ENCODE measurements at regions not wholly inside any gene's neighbourhood (a gene's known extent, or its start where the extent isn't known, plus 50 kb on each side); places are given as distances from the start of the nearest gene placed in this dataset.

- DNase-seq, result no peak
These were observed 663.7 kb upstream of the B3GAT1 start for GRCh38 chr11:135075740-135076139.

DNA sequence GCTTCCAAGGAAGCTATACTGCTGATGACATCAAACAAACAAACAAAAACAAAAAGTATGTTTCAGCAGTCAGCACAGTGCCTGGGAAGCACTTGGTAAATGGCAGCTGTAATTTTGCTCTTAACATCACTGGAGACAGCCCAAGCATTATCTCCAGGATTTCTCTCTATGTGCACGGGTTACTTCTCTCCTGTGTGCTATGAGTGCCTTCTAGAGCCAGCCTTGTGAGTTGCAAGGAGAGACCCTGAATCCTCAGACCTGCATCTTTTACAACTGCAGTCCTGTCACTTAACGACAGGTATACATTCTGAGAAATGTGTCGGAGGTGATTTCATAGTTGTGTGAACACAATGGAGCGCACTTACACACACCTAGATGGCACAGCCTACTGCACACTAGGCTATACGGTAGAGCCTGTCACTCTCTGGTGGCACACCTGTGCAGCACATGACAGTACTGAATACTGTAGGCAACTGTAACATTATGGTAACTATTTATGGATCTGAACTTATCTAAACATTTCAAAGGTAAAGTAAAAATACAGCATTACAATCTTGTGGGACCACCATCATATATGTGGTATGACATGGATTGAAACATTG, 662.5 kb upstream of the B3GAT1 start:
- DNase-seq, result no peak

DNA sequence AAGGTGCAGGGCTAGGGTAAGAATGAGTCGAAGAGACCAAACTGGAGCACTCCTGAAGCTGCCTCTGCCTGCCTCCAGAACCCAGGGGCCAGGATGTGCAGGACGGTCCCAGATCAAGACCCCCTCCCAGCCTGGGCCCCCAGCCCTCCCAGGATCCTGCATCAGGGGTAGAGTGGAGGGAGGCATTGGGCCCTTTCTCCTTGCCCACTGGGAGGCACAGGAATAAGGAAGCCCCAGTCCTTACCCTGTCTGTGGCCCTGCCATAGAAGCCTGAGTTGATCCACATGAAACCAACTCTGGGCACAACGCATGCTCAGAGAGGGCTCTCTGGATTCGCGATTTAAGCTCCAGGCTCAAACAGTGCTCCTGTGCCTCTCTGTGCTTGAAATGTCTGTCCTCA, 661.8 kb upstream of the B3GAT1 start:
- DNase-seq, result no peak

DNA sequence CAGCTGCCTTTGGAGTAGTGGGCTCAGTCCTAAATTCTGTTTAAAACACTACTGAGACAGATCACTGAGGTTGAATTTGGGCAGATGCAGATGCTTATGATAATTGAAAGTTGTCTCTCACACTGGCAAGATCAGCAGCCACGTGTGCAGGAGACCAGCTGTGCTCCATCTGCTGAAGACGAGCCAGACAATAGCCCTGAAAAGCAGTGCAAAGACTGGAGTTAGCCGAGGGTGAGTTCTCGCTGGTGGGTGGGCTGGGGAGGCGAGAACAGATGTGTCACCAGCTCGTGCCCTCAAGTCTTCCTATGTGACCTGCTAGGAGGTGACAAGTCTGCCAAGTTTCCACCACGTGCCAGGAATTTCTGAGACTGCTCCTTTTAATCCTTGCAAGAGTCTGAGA, 661.3 kb upstream of the B3GAT1 start:
- DNase-seq, result no peak

GRCh38 chr11:135069890-135070289, 657.8 kb upstream of the B3GAT1 start:
- no peak for DNase-seq

GRCh38 chr11:135069063-135069462, 657.0 kb upstream of the B3GAT1 start:
- no peak for DNase-seq

DNA sequence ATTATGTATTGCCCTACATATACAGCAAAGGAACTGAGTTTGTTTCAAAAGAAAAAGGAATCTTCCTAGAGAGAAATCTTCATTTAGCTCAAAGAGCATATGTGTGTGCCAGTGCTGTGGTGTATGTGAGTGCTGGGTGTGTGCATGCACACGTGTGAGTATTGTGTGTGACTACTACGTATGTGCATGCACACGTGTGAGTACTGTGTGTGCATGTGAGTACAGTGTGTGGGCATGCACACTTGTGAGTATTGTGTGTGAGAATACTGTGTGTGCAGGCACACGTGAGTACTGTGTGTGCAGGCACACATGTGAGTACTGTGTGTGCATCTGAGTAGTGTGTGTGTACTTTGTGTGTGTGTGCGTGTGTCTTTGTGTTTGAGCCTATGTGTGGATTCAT, 651.0 kb upstream of the B3GAT1 start:
- no peak for DNase-seq

DNA sequence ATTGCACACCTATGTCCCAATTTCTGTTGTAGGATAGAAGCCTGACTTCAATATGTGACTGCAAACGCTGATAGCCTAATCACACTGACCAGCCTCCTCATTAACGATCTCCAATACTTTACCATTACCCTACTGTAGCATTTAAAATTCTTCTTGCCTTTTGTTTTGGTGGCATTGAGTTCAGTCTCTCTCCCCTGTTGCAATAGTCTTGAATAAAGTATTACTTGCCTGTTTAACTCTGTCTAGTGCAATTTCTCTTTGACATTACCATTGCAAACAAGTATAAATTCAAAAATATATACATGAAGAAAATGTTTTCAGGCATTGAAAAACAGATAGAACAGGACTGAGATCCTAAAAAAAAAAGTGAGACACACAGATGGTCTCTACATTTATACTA, 649.1 kb upstream of the B3GAT1 start:
- no peak for DNase-seq

- no peak for DNase-seq
These were observed 634.9 kb upstream of the B3GAT1 start for GRCh38 chr11:135046986-135047385.

DNA sequence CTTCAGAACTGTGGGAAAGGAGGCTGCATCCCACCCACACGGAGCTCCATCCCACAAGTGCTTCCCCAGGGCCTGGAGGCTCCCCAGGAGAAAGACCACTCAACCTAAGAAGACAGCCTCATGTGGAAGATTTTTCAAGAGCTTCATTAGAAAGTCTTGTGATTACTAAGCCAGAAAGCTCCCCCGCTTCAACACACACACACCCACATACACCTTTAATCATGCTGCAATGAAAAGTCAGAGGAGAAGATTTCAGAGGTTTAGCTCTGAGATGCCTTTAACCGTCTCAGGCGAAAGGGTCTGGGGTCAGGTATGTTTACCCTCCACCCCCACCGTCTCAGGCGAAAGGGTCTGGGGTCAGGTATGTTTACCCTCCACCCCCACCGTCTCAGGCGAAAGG, 634.5 kb upstream of the B3GAT1 start:
- no peak for DNase-seq

DNA sequence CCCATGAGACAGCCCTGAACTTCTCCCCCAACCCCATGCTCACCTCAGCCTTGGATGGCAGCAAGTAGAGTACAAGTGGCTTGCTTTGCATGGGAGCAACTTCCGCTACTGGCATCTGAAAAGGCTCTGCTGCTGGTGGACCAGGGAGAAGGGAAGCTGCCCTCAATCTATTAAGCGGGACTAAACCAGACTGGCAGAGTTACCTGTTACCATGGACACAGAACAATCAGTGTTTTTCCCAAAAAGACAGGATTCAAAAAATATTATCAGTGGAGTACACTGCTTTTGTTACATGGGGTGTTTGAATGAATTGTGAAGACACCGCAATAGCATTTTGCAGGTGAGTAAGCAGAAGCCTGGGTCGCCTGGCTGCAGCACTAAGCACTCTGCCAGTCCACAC, 631.4 kb upstream of the B3GAT1 start:
- no peak for DNase-seq

DNA sequence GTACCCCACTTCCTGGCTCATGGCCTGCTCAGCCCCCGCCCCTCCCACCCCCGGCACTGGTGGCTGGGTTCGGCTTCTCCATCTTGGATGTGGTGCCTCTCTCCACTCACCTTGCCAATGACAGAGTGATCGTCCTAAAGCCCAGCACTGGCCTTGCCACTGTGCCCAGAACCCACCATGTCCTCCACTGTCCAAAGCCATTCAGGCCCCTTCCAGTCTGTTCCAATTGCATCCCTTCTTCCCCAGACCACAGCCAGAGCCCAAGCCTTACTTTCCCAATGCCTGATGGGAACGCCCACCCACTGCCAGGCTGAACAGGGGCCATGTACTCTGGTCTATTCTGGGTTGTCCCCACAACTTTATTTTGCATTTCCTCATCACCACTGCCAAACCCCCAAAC, 625.8 kb upstream of the B3GAT1 start:
- DNase-seq, result no peak

GRCh38 chr11:135036488-135037297, 624.7 kb upstream of the B3GAT1 start:
- no peak for DNase-seq

- DNase-seq, result no peak
These were observed 623.2 kb upstream of the B3GAT1 start for GRCh38 chr11:135035282-135035681.

DNA sequence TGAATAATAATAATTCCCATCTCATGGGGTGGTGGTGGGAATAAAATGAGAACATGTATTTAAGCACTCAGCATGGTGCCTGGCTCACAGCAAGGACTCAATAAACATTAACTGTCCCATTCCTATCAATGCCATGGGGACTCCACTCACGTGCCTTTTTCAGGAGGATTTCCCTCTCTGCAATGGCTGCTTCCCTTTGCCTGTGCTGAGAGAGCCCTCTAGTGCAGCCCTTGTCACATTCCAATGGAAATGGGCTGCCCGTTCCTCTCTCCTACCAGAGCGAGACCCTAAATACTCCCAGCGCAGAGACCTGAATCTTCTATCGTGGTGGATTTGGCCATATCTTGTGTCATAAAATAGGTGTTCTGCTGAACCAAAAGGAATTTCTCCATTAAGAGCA, 621.5 kb upstream of the B3GAT1 start:
- no peak for DNase-seq

- no peak for DNase-seq
These were observed 619.4 kb upstream of the B3GAT1 start for GRCh38 chr11:135031205-135031989.

DNA sequence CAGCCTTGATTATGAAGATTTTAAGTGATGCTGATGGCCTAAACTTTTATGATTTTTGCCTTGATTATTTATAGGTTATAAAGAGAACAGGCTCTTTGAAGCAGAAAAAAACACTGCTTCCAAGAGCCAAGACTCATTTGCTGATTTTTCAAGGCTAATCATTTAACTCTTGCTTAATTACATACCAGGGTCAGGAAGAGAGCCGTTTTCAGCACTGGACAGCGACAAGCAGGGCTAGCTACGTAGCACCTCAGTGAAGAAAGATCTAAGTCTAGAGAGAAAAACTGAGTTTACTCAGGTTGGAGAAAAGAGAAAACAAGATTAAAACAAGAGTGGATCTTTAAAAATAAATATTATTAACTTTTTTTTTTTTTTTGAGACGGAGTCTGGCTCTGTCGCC, 615.4 kb upstream of the B3GAT1 start:
- no peak for DNase-seq

DNA sequence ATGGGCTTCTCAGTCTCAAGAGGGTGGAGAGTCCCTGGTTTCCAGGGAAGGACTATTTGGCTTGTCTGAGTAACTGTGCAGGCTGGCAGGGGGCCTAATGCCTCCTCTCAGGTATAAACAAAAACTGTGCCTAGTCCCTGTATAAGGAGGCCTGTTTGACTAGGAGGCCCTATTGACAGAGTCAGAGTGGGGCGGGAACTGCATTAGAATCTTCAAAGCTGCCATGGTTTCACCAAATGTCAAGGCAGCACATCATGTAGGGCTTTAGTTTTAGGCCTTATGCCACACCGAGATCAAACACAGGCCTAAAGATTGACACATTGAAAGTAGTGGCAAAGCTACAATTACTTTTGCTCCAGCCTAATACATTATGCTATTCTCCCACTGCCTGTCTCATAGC, 611.5 kb upstream of the B3GAT1 start:
- DNase-seq, result no peak

DNA sequence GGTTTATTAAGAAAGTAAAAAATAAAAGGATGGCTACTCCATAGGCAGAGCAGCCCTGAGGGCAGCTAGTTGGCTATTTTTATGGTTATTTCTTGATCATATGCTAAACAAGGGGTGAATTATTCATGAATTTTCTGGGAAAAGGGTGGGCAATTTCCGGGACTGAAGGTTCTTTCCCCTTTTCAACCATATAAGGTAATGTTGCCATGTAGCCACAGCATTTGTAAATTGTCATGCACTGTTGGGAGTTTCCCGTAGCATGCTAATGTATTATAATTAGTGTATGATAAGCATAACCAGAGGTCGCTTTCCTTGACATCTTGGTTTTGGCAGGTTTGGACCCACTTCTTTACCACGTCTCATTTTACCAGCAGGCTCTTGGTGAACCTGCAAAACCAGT, 610.4 kb upstream of the B3GAT1 start:
- DNase-seq, result no peak

- DNase-seq, result no peak
These were observed 607.9 kb upstream of the B3GAT1 start for GRCh38 chr11:135019899-135020298.

DNA sequence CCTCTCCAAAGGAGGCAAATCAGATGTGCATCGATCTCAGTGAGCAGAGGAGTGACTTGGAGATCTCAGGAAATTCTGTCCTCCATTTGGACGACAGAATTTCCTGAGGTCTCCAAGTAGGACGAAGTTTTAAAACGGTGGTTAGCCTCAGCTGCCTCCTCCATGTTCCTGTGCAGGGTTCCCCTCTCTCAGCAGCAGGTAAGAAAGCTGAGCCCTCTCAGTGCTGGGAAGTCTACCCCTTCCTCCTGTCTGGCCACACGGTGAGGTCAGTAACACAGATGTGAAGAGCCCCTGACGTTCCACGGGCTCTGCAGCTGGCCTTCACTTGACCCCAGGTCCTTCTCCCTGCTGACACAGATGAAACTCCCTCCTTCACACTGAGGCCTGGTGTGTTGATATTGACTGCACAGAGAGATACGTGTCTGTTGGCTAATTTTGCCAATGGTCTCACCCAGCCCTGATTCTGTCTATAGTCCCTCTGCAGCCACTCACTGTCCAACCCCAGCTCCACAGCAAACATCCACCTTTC, 607.4 kb upstream of the B3GAT1 start:
- DNase-seq, result no peak

DNA sequence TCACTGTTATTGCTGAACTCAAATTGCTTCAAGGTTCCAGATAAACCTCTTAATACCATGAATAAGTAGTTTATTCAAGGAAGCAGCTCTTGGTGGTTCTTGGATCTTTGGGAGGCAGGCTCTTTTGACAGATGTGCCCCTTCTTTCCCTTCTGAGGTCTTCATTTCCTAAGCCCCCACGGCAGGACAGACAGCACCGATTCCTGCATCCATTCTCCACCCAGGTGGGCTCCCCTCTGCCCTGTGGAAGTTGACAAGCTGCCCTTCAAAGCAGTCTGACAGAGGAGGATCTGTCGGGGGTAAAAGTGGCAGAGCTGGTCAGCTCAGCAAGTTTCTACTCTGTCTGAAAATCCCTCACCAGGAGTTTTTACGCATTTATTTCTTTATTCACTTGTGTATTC, 605.3 kb upstream of the B3GAT1 start:
- DNase-seq, result no peak

DNA sequence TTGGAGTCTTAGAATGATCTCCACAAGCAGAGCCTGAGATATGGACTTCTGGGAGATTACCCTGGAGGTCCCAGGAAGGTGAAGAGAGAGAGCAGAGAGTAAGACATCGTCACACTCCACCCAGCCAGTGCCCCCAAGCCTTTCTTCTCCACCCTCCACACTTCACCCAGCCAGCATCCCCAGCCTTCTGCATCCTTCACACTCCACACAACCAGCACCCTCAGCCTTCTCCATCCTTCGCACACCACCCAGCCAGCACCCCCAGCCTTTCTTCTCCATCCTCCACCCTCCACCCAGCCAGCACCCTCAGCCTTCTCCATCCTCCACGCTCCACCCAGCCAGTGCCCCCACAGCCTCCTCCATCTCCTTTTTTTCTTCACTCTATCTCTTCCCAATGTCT, 603.9 kb upstream of the B3GAT1 start:
- DNase-seq, result no peak

All from skin of body (tissue), 1 donor.